PC-3 (cell line): ENCODE measurements at regions not wholly inside any gene's neighbourhood (a gene's known extent, or its start where the extent isn't known, plus 50 kb on each side); places are given as distances from the start of the nearest gene placed in this dataset.
A peak's percentile ranks its signal among the peaks of the same experiment; 100 is the strongest.

ENCODE experiments used
- ATAC-seq: fragments of 200-7000 bp; cut with Tn5 transposase; 2 replicates; pipeline ENCODE4 v1.9.1; 2020; ENCODE audit warnings: mild to moderate bottlenecking, moderate library complexity
- BruUV-seq: library from RNA; stranded (reverse); fragments of 400-500 nt; replicated peaks from 2 replicates; lab custom pipeline; 2021; lab: Mats Ljungman, UMichigan
- CTCF ChIA-PET: fragments of 300-600 bp; sonication (Branson Sonifier 250); formaldehyde crosslinking; loops from one replicate; lab custom pipeline; 2022; ENCODE audit warnings: antibody characterized with exemption; lab: Charles Lee
- POLR2A ChIA-PET: fragments of 300-600 bp; sonication (Branson Sonifier 250); formaldehyde crosslinking; loops from one replicate; lab custom pipeline; 2022; ENCODE audit warnings: antibody characterized with exemption; ENCODE audit not compliant: unreplicated experiment; lab: Charles Lee
- DNase-seq: peaks from one replicate; pipeline ENCODE4 v3.0.0-alpha.2; 2015
- H2AFZ ChIP-seq: fragments of 300-600 bp; sonication (generic); 2 replicates; pipeline ENCODE4 v1.6.0; 2016; ENCODE audit warnings: antibody characterized with exemption, low read length
- H3F3A ChIP-seq: fragments of 300-600 bp; sonication (generic); one replicate; pipeline ENCODE4 v1.6.0; 2017; ENCODE audit warnings: antibody characterized with exemption, low read length, control low read depth, mild to moderate bottlenecking; ENCODE audit not compliant: unreplicated experiment
- H3K27ac ChIP-seq: fragments of 300-600 bp; sonication (generic); 2 replicates; pipeline ENCODE4 v1.5.1; 2016; ENCODE audit warnings: mild to moderate bottlenecking, low read length
- H3K27me3 ChIP-seq: fragments of 300-600 bp; sonication (generic); 2 replicates; pipeline ENCODE4 v1.6.1; 2016; ENCODE audit warnings: low read length, mixed read lengths
- H3K36me3 ChIP-seq: fragments of 300-600 bp; sonication (generic); 2 replicates; pipeline ENCODE4 v1.6.1; 2016; ENCODE audit warnings: low read depth, mixed run types, low read length, mixed read lengths
- H3K4me1 ChIP-seq: fragments of 300-600 bp; sonication (generic); 2 replicates; pipeline ENCODE4 v1.5.1; 2016; ENCODE audit warnings: low read length; ENCODE audit not compliant: insufficient read depth
- H3K4me2 ChIP-seq: fragments of 300-600 bp; sonication (generic); 2 replicates; pipeline ENCODE4 v1.6.0; 2016; ENCODE audit warnings: low read length
- H3K4me3 ChIP-seq: fragments of 300-600 bp; sonication (generic); 2 replicates; pipeline ENCODE4 v1.5.1; 2016; ENCODE audit warnings: mild to moderate bottlenecking, low read length, mixed read lengths
- H3K79me2 ChIP-seq: fragments of 300-600 bp; sonication (generic); 2 replicates; pipeline ENCODE4 v1.6.1; 2017; ENCODE audit warnings: low read length, mixed read lengths
- H3K9ac ChIP-seq: fragments of 300-600 bp; sonication (generic); 2 replicates; pipeline ENCODE4 v1.6.0; 2016; ENCODE audit warnings: mild to moderate bottlenecking, low read length
- H3K9me2 ChIP-seq: fragments of 300-600 bp; sonication (generic); replicated peaks from 2 replicates; pipeline ENCODE4 v1.6.1; 2016; ENCODE audit warnings: mixed run types, low read length, mixed read lengths
- H3K9me3 ChIP-seq: fragments of 300-600 bp; sonication (generic); 2 replicates; pipeline ENCODE4 v1.6.1; 2016; ENCODE audit warnings: low read length, mixed read lengths
- H4K20me1 ChIP-seq: fragments of 300-600 bp; sonication (generic); 2 replicates; pipeline ENCODE4 v1.6.1; 2016; ENCODE audit warnings: low read length, mixed read lengths
- EZH2 ChIP-seq: fragments of 300-600 bp; sonication (generic); IDR thresholded peaks from one replicate; pipeline ENCODE4 v1.6.1; 2017; ENCODE audit warnings: antibody characterized with exemption, mild to moderate bottlenecking, low read length; ENCODE audit not compliant: unreplicated experiment
- EZH2phosphoT487 ChIP-seq: fragments of 300-600 bp; sonication (generic); IDR thresholded peaks from 2 replicates; pipeline ENCODE4 v1.6.1; 2018; ENCODE audit warnings: mild to moderate bottlenecking, antibody characterized with exemption, low read length, borderline replicate concordance
- intact Hi-C: fragments of 100-400 bp; cut with micrococcal nuclease; formaldehyde crosslinking; loops from 2 replicates; pipeline ENCODE4 v1.9.0; 2023
- TF ChIP-seq, protein P1 (sequence below): fragments of 300-600 bp; sonication (generic); conservative IDR thresholded peaks from 2 replicates; pipeline ENCODE4 v1.5.1; 2017; ENCODE audit warnings: antibody characterized with exemption, low read depth, mild to moderate bottlenecking, low read length

DNA sequence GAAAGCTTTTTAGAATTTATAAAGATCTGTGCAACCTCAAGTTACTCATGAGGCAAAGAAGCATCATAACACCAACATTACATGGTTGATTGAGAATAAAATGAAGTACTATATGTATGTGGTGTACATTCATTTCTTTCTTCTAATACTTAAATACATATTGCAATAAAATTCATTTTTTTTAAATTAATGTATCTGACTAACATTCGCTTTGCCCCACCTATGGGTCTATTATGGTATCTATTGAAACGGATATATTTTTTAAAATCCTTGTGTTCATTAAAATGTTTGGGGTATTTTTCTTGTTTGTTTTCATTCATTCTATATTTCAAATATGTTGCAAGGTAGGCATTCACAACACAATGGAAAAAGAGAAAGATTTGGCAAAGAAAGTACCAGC, 237.5 kb downstream of the DSEL start:
- Histone ChIP-seq H3K4me1 (no peaks in the 10 kb centered on the region), H3F3A (no peaks in the 10 kb centered on the region), H3K9me2 (no peaks in the 10 kb centered on the region), H3K9ac (no peak overlapping the region), H3K36me3 (no peaks in the 10 kb centered on the region), H4K20me1 (no peaks in the 10 kb centered on the region), H3K27ac (no peak overlapping the region), H3K9me3 (no peaks in the 10 kb centered on the region), H3K4me2 (no peak overlapping the region), H3K27me3 (no peaks in the 10 kb centered on the region), H2AFZ (no peak overlapping the region), H3K4me3 (no peak overlapping the region), H3K79me2 (no peaks in the 10 kb centered on the region)
- POLR2A ChIA-PET: no interaction called here
- DNase-seq (no peak), ATAC-seq (no peak)
- intact Hi-C loops: no loop called here
- CTCF ChIA-PET: no interaction called here
- no peak for TF ChIP-seq EZH2
- TF ChIP-seq, protein P1, sequence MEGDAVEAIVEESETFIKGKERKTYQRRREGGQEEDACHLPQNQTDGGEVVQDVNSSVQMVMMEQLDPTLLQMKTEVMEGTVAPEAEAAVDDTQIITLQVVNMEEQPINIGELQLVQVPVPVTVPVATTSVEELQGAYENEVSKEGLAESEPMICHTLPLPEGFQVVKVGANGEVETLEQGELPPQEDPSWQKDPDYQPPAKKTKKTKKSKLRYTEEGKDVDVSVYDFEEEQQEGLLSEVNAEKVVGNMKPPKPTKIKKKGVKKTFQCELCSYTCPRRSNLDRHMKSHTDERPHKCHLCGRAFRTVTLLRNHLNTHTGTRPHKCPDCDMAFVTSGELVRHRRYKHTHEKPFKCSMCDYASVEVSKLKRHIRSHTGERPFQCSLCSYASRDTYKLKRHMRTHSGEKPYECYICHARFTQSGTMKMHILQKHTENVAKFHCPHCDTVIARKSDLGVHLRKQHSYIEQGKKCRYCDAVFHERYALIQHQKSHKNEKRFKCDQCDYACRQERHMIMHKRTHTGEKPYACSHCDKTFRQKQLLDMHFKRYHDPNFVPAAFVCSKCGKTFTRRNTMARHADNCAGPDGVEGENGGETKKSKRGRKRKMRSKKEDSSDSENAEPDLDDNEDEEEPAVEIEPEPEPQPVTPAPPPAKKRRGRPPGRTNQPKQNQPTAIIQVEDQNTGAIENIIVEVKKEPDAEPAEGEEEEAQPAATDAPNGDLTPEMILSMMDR: peak; percentile 38; the same call in 1 of the 2 replicates
- TF ChIP-seq EZH2phosphoT487: no peak
- BruUV-seq: no TSS peak

DNA sequence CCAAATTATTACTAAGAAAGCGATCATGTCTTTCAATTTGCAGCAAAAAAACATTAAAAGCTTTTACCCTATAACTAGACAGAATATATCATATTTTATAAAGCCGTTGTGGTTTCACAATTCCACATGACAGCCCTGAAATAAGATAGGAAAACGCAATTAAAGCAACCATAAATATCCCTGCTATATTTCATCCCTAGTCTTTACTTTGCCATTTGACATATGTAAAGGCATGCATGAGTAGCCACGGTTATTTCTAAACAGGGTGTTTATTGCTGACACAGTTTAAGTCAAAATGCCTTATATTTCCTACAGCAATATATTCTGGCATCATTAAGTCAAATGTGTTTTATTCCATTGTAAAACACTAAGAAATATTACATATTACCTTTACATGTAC, 239.9 kb downstream of the DSEL start:
- Histone ChIP-seq H3K9ac (no peak overlapping the region), H3K9me2 (no peaks in the 10 kb centered on the region), H3K27me3 (no peaks in the 10 kb centered on the region), H3K4me2 (no peak overlapping the region), H2AFZ (no peak overlapping the region), H3K27ac (no peak overlapping the region), H3F3A (no peaks in the 10 kb centered on the region), H3K4me1 (no peaks in the 10 kb centered on the region), H3K36me3 (no peaks in the 10 kb centered on the region), H3K9me3 (no peaks in the 10 kb centered on the region), H3K79me2 (no peaks in the 10 kb centered on the region), H3K4me3 (no peak overlapping the region), H4K20me1 (no peaks in the 10 kb centered on the region)
- TF ChIP-seq, protein P1: no peak
- TF ChIP-seq EZH2: no peak
- no peak for TF ChIP-seq EZH2phosphoT487
- BruUV-seq: no TSS peak
- DNase-seq (no peak), ATAC-seq (no peak)
- CTCF ChIA-PET: no interaction called here
- intact Hi-C loops: no loop called here
- POLR2A ChIA-PET: no interaction called here

DNA sequence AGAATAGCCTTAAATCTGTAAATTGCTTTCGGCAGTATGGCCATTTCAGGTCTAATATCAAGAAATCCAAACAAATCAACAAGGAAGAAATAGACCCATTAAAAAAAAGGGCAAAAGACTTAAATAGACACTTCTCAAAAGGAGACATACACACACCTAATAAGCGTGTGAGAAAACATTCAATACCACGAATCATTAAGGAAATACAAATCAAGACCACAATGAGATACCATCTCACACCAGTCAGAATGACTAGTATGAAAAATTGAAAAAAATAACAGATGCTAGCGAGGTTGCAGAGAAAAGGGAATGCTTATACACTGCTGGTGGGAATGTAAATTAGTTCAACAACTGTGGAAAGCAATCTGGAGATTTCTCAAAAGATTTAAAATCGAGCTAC, 243.2 kb downstream of the DSEL start:
- Histone ChIP-seq H2AFZ (no peak overlapping the region), H3K4me1 (peaks cover 20% of the 10 kb centered on the region), H3K36me3 (no peaks in the 10 kb centered on the region), H3K4me2 (no peak overlapping the region), H3K9me2 (no peaks in the 10 kb centered on the region), H3K79me2 (no peaks in the 10 kb centered on the region), H3F3A (no peaks in the 10 kb centered on the region), H3K9ac (no peak overlapping the region), H3K27ac (no peak overlapping the region), H3K27me3 (no peaks in the 10 kb centered on the region), H3K9me3 (no peaks in the 10 kb centered on the region), H3K4me3 (no peak overlapping the region), H4K20me1 (no peaks in the 10 kb centered on the region)
- no TSS peak for BruUV-seq
- ChIA-PET POLR2A (no interaction called here), CTCF (no interaction called here)
- ATAC-seq (no peak), DNase-seq (no peak)
- intact Hi-C loops: no loop called here
- TF ChIP-seq EZH2phosphoT487: no peak
- TF ChIP-seq, protein P1: no peak
- TF ChIP-seq EZH2: no peak
